GM23338 (cell line): ENCODE measurements at regions not wholly inside any gene's neighbourhood (a gene's known extent, or its start where the extent isn't known, plus 50 kb on each side); places are given as distances from the start of the nearest gene placed in this dataset.

Source experiments
- ATAC-seq: fragments of 200-7000 bp; cut with Tn5 transposase; 3 replicates; pipeline ENCODE4 v1.9.1; 2020
- DNase-seq: peaks from one replicate; pipeline ENCODE4 v3.0.0-alpha.2; 2015; ENCODE audit warnings: low spot score
- H2AFZ ChIP-seq: fragments of 200-600 bp; sonication (generic); 2 replicates; pipeline ENCODE4 v1.8.0; 2016; ENCODE audit warnings: antibody characterized with exemption, mild to moderate bottlenecking, moderate library complexity
- H3F3A ChIP-seq: fragments of 200-600 bp; sonication (generic); replicated peaks from 2 replicates; pipeline ENCODE4 v1.8.0; 2017; ENCODE audit warnings: antibody characterized with exemption, mixed run types, low read depth
- H3K27ac ChIP-seq: fragments of 200-600 bp; sonication (generic); 2 replicates; pipeline ENCODE4 v1.6.1; 2016; ENCODE audit warnings: low read depth
- H3K27me3 ChIP-seq: fragments of 200-600 bp; sonication (generic); 2 replicates; pipeline ENCODE4 v1.8.0; 2016; ENCODE audit warnings: mild to moderate bottlenecking, mixed run types, moderate library complexity; ENCODE audit not compliant: insufficient read depth
- H3K36me3 ChIP-seq: fragments of 200-600 bp; sonication (generic); 2 replicates; pipeline ENCODE4 v1.8.0; 2016; ENCODE audit warnings: mild to moderate bottlenecking; ENCODE audit not compliant: insufficient read depth
- H3K4me1 ChIP-seq: fragments of 200-600 bp; sonication (generic); 2 replicates; pipeline ENCODE4 v1.8.0; 2016; ENCODE audit warnings: mild to moderate bottlenecking, moderate library complexity; ENCODE audit not compliant: insufficient read depth
- H3K4me2 ChIP-seq: fragments of 200-600 bp; sonication (generic); 2 replicates; pipeline ENCODE4 v1.7.1; 2017; ENCODE audit warnings: mixed run types
- H3K4me3 ChIP-seq: fragments of 200-600 bp; sonication (generic); 2 replicates; pipeline ENCODE4 v1.6.1; 2016; ENCODE audit warnings: mixed run types
- H3K79me2 ChIP-seq: fragments of 200-600 bp; sonication (generic); replicated peaks from 2 replicates; pipeline ENCODE4 v1.8.0; 2017; ENCODE audit warnings: mild to moderate bottlenecking; ENCODE audit not compliant: insufficient read depth
- H3K9me2 ChIP-seq: fragments of 200-600 bp; sonication (generic); 2 replicates; pipeline ENCODE4 v1.8.0; 2017; ENCODE audit not compliant: insufficient read depth
- H4K20me1 ChIP-seq: fragments of 200-600 bp; sonication (generic); replicated peaks from 2 replicates; pipeline ENCODE4 v1.8.0; 2017; ENCODE audit warnings: mild to moderate bottlenecking; ENCODE audit not compliant: insufficient read depth
- H3K27ac Mint-ChIP-seq: 2 replicates; pipeline ENCODE4 v1.8.0; 2020; ENCODE audit warnings: inconsistent platforms, mild to moderate bottlenecking, moderate library complexity, mixed read lengths
- H3K27me3 Mint-ChIP-seq: 3 replicates; pipeline ENCODE4 v1.8.0; 2022; ENCODE audit warnings: low read depth, mild to moderate bottlenecking, moderate library complexity, mixed read lengths, inconsistent platforms; ENCODE audit not compliant: insufficient read depth, poor library complexity
- H3K36me3 Mint-ChIP-seq: 3 replicates; pipeline ENCODE4 v1.8.0; 2021; ENCODE audit warnings: low read depth, mild to moderate bottlenecking, inconsistent platforms, moderate library complexity, mixed read lengths
- H3K4me1 Mint-ChIP-seq: 3 replicates; pipeline ENCODE4 v1.8.0; 2020; ENCODE audit warnings: mild to moderate bottlenecking, inconsistent platforms, mixed read lengths
- H3K4me3 Mint-ChIP-seq: 3 replicates; pipeline ENCODE4 v1.8.0; 2021; ENCODE audit warnings: moderate library complexity, mild to moderate bottlenecking, inconsistent platforms, mixed read lengths
- H3K9me3 Mint-ChIP-seq: 3 replicates; pipeline ENCODE4 v1.8.0; 2020; ENCODE audit warnings: moderate library complexity, mild to moderate bottlenecking, inconsistent platforms, mixed read lengths
- CREB1 ChIP-seq: fragments of 250-450 bp; sonication (Bioruptor Pico); IDR thresholded peaks from 2 replicates; pipeline ENCODE4 v1.5.0; 2020; ENCODE audit warnings: low read depth, mild to moderate bottlenecking, moderate library complexity
- ETS1 ChIP-seq: IDR thresholded peaks from 2 replicates; pipeline ENCODE4 v1.6.1; 2016; ENCODE audit warnings: antibody characterized with exemption
- EZH2 ChIP-seq: fragments of 200-600 bp; sonication (generic); IDR thresholded peaks from one replicate; pipeline ENCODE4 v1.8.0; 2017; ENCODE audit warnings: antibody characterized with exemption, mild to moderate bottlenecking, low read depth; ENCODE audit not compliant: unreplicated experiment
- EZH2phosphoT487 ChIP-seq: fragments of 200-600 bp; sonication (generic); IDR thresholded peaks from one replicate; pipeline ENCODE4 v1.8.1; 2018; ENCODE audit warnings: antibody characterized with exemption; ENCODE audit not compliant: unreplicated experiment
- JUNB ChIP-seq: IDR thresholded peaks from one replicate; pipeline ENCODE4 v1.6.1; 2016; ENCODE audit warnings: antibody characterized with exemption; ENCODE audit not compliant: unreplicated experiment
- NANOG ChIP-seq: IDR thresholded peaks from 2 replicates; pipeline ENCODE4 v1.6.1; 2016; ENCODE audit warnings: antibody characterized with exemption, borderline replicate concordance
- POLR2AphosphoS5 ChIP-seq: IDR thresholded peaks from 2 replicates; pipeline ENCODE4 v1.6.1; 2016; ENCODE audit warnings: antibody characterized with exemption, low read depth
- REST ChIP-seq: IDR thresholded peaks from one replicate; pipeline ENCODE4 v1.6.1; 2018; ENCODE audit warnings: antibody characterized with exemption; ENCODE audit not compliant: unreplicated experiment
- STAT1 ChIP-seq: IDR thresholded peaks from one replicate; pipeline ENCODE4 v1.6.1; 2016; ENCODE audit warnings: antibody characterized with exemption; ENCODE audit not compliant: unreplicated experiment
- ZNF114 ChIP-seq: fragments of 250-450 bp; sonication (Bioruptor Pico); IDR thresholded peaks from 2 replicates; pipeline ENCODE4 v1.5.0; 2020; ENCODE audit warnings: mild to moderate bottlenecking, moderate library complexity
- ZNF331 ChIP-seq: fragments of 250-450 bp; sonication (Bioruptor Pico); IDR thresholded peaks from 2 replicates; pipeline ENCODE4 v1.5.0; 2020; ENCODE audit warnings: low read depth, mild to moderate bottlenecking, moderate library complexity
- TF ChIP-seq, protein P1 (sequence below): fragments of 250-450 bp; sonication (Bioruptor Pico); IDR thresholded peaks from 2 replicates; pipeline ENCODE4 v1.5.0; 2020; ENCODE audit warnings: mild to moderate bottlenecking, moderate library complexity
- TF ChIP-seq, protein P2 (sequence below), 2 experiments: fragments of 200-600 bp in 1 of 2; sonication (generic) in 1 of 2; conservative IDR thresholded peaks; 2 replicates each; pipeline versions ENCODE4 v1.5.1 to v1.6.1; 2016 to 2017; ENCODE audit warnings: antibody characterized with exemption in 2 of 2, low read depth in 2 of 2, mild to moderate bottlenecking in 2 of 2, moderate library complexity in 1 of 2

DNA sequence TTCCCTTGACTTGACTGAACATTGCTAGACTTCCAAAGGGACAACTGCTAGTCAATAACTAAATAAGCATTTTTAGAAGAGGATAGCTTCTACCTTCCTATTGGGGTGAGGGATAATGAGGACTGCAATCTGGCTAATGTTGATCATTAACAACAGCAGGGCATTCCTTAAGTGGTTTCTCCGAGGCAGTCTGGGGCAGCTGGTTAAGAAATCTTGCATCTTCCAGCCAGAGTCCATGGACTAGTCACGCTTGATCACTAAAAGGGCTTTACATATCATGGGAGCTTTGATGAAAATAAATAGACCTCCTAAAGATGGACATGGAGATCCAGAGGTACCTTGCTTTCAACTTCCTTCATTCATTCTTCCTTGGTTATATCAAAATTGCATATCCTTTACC is 329.4 kb upstream of the ESRRG start:
- Histone ChIP-seq H3K27me3 (no peaks in the 10 kb centered on the region), H2AFZ (no peak overlapping the region), H4K20me1 (no peaks in the 10 kb centered on the region), H3F3A (no peaks in the 10 kb centered on the region), H3K4me3 (no peak overlapping the region), H3K79me2 (no peaks in the 10 kb centered on the region), H3K4me1 (no peaks in the 10 kb centered on the region), H3K36me3 (no peaks in the 10 kb centered on the region), H3K9me2 (peaks cover 14% of the 10 kb centered on the region), H3K27ac (no peak overlapping the region), H3K4me2 (no peak overlapping the region)
- H3K27ac Mint-ChIP-seq: no peak overlapping the region
- peaks cover 4% of the 10 kb centered on the region for H3K27me3 Mint-ChIP-seq
- H3K4me1 Mint-ChIP-seq: peaks cover 3% of the 10 kb centered on the region; the same call in 1 of the 3 replicates
- no peaks in the 10 kb centered on the region for H3K9me3 Mint-ChIP-seq
- DNase-seq (no peak), ATAC-seq (no peak)
- TF ChIP-seq CREB1 (CRISPR knock-in tag): no peak
- no peak for TF ChIP-seq EZH2
- TF ChIP-seq POLR2AphosphoS5: no peak
- TF ChIP-seq ZNF114 (CRISPR knock-in tag): no peak
- TF ChIP-seq EZH2phosphoT487: no peak
- no peak for TF ChIP-seq REST
- TF ChIP-seq, protein P1, sequence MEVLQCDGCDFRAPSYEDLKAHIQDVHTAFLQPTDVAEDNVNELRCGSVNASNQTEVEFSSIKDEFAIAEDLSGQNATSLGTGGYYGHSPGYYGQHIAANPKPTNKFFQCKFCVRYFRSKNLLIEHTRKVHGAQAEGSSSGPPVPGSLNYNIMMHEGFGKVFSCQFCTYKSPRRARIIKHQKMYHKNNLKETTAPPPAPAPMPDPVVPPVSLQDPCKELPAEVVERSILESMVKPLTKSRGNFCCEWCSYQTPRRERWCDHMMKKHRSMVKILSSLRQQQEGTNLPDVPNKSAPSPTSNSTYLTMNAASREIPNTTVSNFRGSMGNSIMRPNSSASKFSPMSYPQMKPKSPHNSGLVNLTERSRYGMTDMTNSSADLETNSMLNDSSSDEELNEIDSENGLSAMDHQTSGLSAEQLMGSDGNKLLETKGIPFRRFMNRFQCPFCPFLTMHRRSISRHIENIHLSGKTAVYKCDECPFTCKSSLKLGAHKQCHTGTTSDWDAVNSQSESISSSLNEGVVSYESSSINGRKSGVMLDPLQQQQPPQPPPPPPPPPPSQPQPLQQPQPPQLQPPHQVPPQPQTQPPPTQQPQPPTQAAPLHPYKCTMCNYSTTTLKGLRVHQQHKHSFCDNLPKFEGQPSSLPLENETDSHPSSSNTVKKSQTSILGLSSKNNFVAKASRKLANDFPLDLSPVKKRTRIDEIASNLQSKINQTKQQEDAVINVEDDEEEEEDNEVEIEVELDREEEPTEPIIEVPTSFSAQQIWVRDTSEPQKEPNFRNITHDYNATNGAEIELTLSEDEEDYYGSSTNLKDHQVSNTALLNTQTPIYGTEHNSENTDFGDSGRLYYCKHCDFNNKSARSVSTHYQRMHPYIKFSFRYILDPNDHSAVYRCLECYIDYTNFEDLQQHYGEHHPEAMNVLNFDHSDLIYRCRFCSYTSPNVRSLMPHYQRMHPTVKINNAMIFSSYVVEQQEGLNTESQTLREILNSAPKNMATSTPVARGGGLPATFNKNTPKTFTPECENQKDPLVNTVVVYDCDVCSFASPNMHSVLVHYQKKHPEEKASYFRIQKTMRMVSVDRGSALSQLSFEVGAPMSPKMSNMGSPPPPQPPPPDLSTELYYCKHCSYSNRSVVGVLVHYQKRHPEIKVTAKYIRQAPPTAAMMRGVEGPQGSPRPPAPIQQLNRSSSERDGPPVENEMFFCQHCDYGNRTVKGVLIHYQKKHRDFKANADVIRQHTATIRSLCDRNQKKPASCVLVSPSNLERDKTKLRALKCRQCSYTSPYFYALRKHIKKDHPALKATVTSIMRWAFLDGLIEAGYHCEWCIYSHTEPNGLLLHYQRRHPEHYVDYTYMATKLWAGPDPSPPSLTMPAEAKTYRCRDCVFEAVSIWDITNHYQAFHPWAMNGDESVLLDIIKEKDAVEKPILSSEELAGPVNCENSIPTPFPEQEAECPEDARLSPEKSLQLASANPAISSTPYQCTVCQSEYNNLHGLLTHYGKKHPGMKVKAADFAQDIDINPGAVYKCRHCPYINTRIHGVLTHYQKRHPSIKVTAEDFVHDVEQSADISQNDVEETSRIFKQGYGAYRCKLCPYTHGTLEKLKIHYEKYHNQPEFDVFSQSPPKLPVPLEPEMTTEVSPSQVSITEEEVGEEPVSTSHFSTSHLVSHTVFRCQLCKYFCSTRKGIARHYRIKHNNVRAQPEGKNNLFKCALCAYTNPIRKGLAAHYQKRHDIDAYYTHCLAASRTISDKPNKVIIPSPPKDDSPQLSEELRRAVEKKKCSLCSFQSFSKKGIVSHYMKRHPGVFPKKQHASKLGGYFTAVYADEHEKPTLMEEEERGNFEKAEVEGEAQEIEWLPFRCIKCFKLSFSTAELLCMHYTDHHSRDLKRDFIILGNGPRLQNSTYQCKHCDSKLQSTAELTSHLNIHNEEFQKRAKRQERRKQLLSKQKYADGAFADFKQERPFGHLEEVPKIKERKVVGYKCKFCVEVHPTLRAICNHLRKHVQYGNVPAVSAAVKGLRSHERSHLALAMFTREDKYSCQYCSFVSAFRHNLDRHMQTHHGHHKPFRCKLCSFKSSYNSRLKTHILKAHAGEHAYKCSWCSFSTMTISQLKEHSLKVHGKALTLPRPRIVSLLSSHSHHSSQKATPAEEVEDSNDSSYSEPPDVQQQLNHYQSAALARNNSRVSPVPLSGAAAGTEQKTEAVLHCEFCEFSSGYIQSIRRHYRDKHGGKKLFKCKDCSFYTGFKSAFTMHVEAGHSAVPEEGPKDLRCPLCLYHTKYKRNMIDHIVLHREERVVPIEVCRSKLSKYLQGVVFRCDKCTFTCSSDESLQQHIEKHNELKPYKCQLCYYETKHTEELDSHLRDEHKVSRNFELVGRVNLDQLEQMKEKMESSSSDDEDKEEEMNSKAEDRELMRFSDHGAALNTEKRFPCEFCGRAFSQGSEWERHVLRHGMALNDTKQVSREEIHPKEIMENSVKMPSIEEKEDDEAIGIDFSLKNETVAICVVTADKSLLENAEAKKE (CRISPR knock-in tag): no peak
- no peak for TF ChIP-seq NANOG
- TF ChIP-seq JUNB: no peak
- no peak for TF ChIP-seq STAT1
- TF ChIP-seq, protein P2, sequence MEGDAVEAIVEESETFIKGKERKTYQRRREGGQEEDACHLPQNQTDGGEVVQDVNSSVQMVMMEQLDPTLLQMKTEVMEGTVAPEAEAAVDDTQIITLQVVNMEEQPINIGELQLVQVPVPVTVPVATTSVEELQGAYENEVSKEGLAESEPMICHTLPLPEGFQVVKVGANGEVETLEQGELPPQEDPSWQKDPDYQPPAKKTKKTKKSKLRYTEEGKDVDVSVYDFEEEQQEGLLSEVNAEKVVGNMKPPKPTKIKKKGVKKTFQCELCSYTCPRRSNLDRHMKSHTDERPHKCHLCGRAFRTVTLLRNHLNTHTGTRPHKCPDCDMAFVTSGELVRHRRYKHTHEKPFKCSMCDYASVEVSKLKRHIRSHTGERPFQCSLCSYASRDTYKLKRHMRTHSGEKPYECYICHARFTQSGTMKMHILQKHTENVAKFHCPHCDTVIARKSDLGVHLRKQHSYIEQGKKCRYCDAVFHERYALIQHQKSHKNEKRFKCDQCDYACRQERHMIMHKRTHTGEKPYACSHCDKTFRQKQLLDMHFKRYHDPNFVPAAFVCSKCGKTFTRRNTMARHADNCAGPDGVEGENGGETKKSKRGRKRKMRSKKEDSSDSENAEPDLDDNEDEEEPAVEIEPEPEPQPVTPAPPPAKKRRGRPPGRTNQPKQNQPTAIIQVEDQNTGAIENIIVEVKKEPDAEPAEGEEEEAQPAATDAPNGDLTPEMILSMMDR (conservative IDR thresholded peaks at IDR 0.05; ENCODE audit: low read depth in 2 of 2): no peak
- no peak for TF ChIP-seq ZNF331 (CRISPR knock-in tag)
- no peak for TF ChIP-seq ETS1
- no peak overlapping the region for H3K4me3 Mint-ChIP-seq
- no peaks in the 10 kb centered on the region; the same call in 2 of the 3 replicates for H3K36me3 Mint-ChIP-seq
